Activated CD4-positive, alpha-beta memory T cell treated with anti-CD3 and anti-CD28 coated beads, Interleukin-2, amount 10 ng/mL, durations not matched to agents 7 days and 5 days (primary cell): ENCODE measurements at regions not wholly inside any gene's neighbourhood (a gene's known extent, or its start where the extent isn't known, plus 50 kb on each side); places are given as distances from the start of the nearest gene placed in this dataset.
"Not testable (repeated sequence)": the region's sequence is repeated elsewhere in the genome, so short reads cannot be mapped to it uniquely, and the experiment has no call there.

Experiments
- CTCF ChIA-PET: fragments of 350-600 bp; sonication (Branson Sonifier 250); formaldehyde crosslinking; loops from one replicate; lab custom pipeline; 2021; ENCODE audit warnings: antibody characterized with exemption, inconsistent platforms; lab: Charles Lee
- POLR2A ChIA-PET: fragments of 350-600 bp; sonication (Branson Sonifier 250); formaldehyde crosslinking; loops from one replicate; lab custom pipeline; 2021; ENCODE audit warnings: antibody characterized with exemption; lab: Charles Lee
- DNase-seq: peaks from one replicate; pipeline ENCODE4 v3.0.0-alpha.2; 2020
- H3K27ac Mint-ChIP-seq: one replicate; pipeline ENCODE4 v1.8.0; 2021; ENCODE audit warnings: mild to moderate bottlenecking, mixed read lengths
- H3K27me3 Mint-ChIP-seq: one replicate; pipeline ENCODE4 v1.8.0; 2021; ENCODE audit warnings: mixed read lengths
- H3K36me3 Mint-ChIP-seq: one replicate; pipeline ENCODE4 v1.8.0; 2021; ENCODE audit warnings: low read depth, mixed read lengths
- H3K4me1 Mint-ChIP-seq: one replicate; pipeline ENCODE4 v1.8.0; 2021; ENCODE audit warnings: mixed read lengths
- H3K4me3 Mint-ChIP-seq: one replicate; pipeline ENCODE4 v1.8.0; 2021; ENCODE audit warnings: mild to moderate bottlenecking, mixed read lengths
- H3K9me3 Mint-ChIP-seq: one replicate; pipeline ENCODE4 v1.8.0; 2021; ENCODE audit warnings: mixed read lengths

GRCh38 chr7:65489260-65489767 is 115.7 kb downstream of the ZNF92 start:
- ChIA-PET POLR2A (no interaction called here), CTCF (no interaction called here)
- DNase-seq, result no peak
- Mint-ChIP-seq H3K4me3 (no peak overlapping the region), H3K4me1 (no peaks in the 10 kb centered on the region), H3K9me3 (peaks cover 16% of the 10 kb centered on the region), H3K27ac (no peak overlapping the region), H3K36me3 (peaks cover 8% of the 10 kb centered on the region), H3K27me3 (no peaks in the 10 kb centered on the region)

- POLR2A ChIA-PET, H3K27me3 Mint-ChIP-seq, H3K4me3 Mint-ChIP-seq, CTCF ChIA-PET, H3K36me3 Mint-ChIP-seq, H3K9me3 Mint-ChIP-seq, DNase-seq, H3K4me1 Mint-ChIP-seq, H3K27ac Mint-ChIP-seq: not testable (repeated sequence)
Measured at GRCh38 chr7:65496697-65497096, 123.0 kb downstream of the ZNF92 start.

GRCh38 chr7:65503434-65504152 is 129.9 kb downstream of the ZNF92 start:
- H3K27ac Mint-ChIP-seq, result no peak overlapping the region
- H3K27me3 Mint-ChIP-seq, result no peaks in the 10 kb centered on the region
- no peak overlapping the region for H3K4me3 Mint-ChIP-seq
- H3K4me1 Mint-ChIP-seq, result no peaks in the 10 kb centered on the region
- no peak for DNase-seq
- H3K36me3 Mint-ChIP-seq, result no peaks in the 10 kb centered on the region
- H3K9me3 Mint-ChIP-seq, result no peaks in the 10 kb centered on the region
- CTCF ChIA-PET, result no interaction called here
- POLR2A ChIA-PET, result no interaction called here

- POLR2A ChIA-PET, H3K27ac Mint-ChIP-seq, CTCF ChIA-PET, H3K4me1 Mint-ChIP-seq, H3K27me3 Mint-ChIP-seq, H3K36me3 Mint-ChIP-seq, H3K4me3 Mint-ChIP-seq, DNase-seq, H3K9me3 Mint-ChIP-seq: not testable (repeated sequence)
Measured at GRCh38 chr7:65504504-65505319, 131.1 kb downstream of the ZNF92 start.

- CTCF ChIA-PET, H3K4me3 Mint-ChIP-seq, DNase-seq, H3K4me1 Mint-ChIP-seq, POLR2A ChIA-PET, H3K27ac Mint-ChIP-seq, H3K9me3 Mint-ChIP-seq, H3K27me3 Mint-ChIP-seq, H3K36me3 Mint-ChIP-seq: not testable (repeated sequence)
Measured at GRCh38 chr7:65505320-65505633, 131.6 kb downstream of the ZNF92 start.

- peak overlapping the region; percentile 17 for H3K4me3 Mint-ChIP-seq
- H3K4me1 Mint-ChIP-seq, H3K36me3 Mint-ChIP-seq, DNase-seq, H3K27ac Mint-ChIP-seq, H3K9me3 Mint-ChIP-seq, POLR2A ChIA-PET: not testable (repeated sequence)
- H3K27me3 Mint-ChIP-seq, result peaks cover 17% of the 10 kb centered on the region
- CTCF ChIA-PET, result interaction anchor here (0.6 to 0.7 kb wide), 2 partner anchors 59 to 148 kb away, joined by 4 to 5 read pairs; no protein-coding TSS in a partner anchor
Measured at GRCh38 chr7:65508581-65509367, 135.1 kb downstream of the ZNF92 start.

GRCh38 chr7:65509368-65510186 is 135.9 kb downstream of the ZNF92 start:
- Mint-ChIP-seq H3K36me3 (peaks cover 2% of the 10 kb centered on the region), H3K9me3 (no peaks in the 10 kb centered on the region), H3K27ac (peak overlapping the region; percentile 0), H3K27me3 (peaks cover 22% of the 10 kb centered on the region), H3K4me3 (peak overlapping the region; percentile 41), H3K4me1 (no peaks in the 10 kb centered on the region)
- DNase-seq, result no peak
- ChIA-PET CTCF (interaction anchor here (0.6 to 0.7 kb wide), 2 partner anchors 59 to 149 kb away, joined by 4 to 5 read pairs; no protein-coding TSS in a partner anchor), POLR2A (interaction anchor here (0.7 kb wide), 1 partner anchor 509 kb away, joined by 5 read pairs; no protein-coding TSS in a partner anchor)

GRCh38 chr7:65510187-65510538 is 136.5 kb downstream of the ZNF92 start:
- H3K4me1 Mint-ChIP-seq, H3K36me3 Mint-ChIP-seq, DNase-seq, CTCF ChIA-PET, H3K9me3 Mint-ChIP-seq: not testable (repeated sequence)
- POLR2A ChIA-PET, result interaction anchor here (0.7 kb wide), 1 partner anchor 510 kb away, joined by 5 read pairs; no protein-coding TSS in a partner anchor
- peaks cover 24% of the 10 kb centered on the region for H3K27me3 Mint-ChIP-seq
- H3K27ac Mint-ChIP-seq, result peak overlapping the region; percentile 0
- peak overlapping the region; percentile 41 for H3K4me3 Mint-ChIP-seq

GRCh38 chr7:65519751-65520150 is 146.1 kb downstream of the ZNF92 start:
- H3K27ac Mint-ChIP-seq, H3K36me3 Mint-ChIP-seq, H3K27me3 Mint-ChIP-seq, CTCF ChIA-PET, DNase-seq, POLR2A ChIA-PET, H3K4me3 Mint-ChIP-seq, H3K9me3 Mint-ChIP-seq, H3K4me1 Mint-ChIP-seq: not testable (repeated sequence)

GRCh38 chr7:65545465-65546161 is 172.0 kb downstream of the ZNF92 start:
- DNase-seq, H3K27ac Mint-ChIP-seq, H3K9me3 Mint-ChIP-seq, H3K4me3 Mint-ChIP-seq, H3K27me3 Mint-ChIP-seq, POLR2A ChIA-PET, H3K36me3 Mint-ChIP-seq, CTCF ChIA-PET, H3K4me1 Mint-ChIP-seq: not testable (repeated sequence)

GRCh38 chr7:65549589-65550443 is 176.2 kb downstream of the ZNF92 start:
- CTCF ChIA-PET, H3K27ac Mint-ChIP-seq, DNase-seq, POLR2A ChIA-PET, H3K36me3 Mint-ChIP-seq, H3K9me3 Mint-ChIP-seq, H3K27me3 Mint-ChIP-seq, H3K4me1 Mint-ChIP-seq, H3K4me3 Mint-ChIP-seq: not testable (repeated sequence)
